ENCODE measurements at regions not wholly inside any gene's neighbourhood (a gene's known extent, or its start where the extent isn't known, plus 50 kb on each side); places are given as distances from the start of the nearest gene placed in this dataset.
"Not testable (repeated sequence)": the region's sequence is repeated elsewhere in the genome, so short reads cannot be mapped to it uniquely, and the experiment has no call there.

DNA sequence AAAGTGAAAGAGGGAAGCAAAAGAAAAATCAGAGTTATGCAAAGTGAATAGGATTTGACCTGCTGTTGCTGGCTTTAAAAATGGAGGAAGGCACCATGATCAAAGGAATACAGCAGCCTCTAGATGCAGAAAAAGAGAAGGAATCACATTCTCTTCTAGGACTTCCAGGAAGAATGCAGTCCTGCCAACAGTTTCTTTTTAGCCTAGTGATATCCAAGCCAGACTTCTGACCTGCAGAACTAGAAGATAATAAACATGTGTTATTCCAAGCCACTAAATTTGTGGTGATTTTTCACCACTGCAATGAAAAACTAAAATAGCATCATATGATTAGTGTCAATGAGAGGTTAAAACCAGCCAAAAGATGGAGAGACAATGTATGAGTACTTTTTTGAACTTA lies 101.9 kb upstream of the ADAMTS5 start:
- no peak for DNase-seq (ENCODE audit: low spot score)

DNA sequence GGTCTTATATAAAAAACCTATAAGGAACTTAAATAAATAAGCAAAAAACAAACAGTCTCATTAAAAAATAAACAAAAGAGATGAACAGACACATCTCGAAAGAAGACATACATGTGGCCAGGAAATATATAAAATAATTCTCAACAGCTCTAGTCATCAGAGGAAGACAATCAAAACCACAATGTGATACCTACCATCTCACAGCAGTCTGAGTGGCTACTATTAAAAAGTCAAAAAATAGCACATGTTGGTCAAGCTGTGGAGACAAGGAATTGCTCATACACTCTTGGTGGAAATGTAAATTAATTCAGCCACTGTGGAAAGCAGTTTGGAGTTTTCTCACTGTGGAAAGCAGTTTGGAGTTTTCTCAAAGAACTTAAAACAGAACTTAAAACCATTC lies 100.3 kb upstream of the ADAMTS5 start:
- DNase-seq (ENCODE audit: low spot score): no peak

DNA sequence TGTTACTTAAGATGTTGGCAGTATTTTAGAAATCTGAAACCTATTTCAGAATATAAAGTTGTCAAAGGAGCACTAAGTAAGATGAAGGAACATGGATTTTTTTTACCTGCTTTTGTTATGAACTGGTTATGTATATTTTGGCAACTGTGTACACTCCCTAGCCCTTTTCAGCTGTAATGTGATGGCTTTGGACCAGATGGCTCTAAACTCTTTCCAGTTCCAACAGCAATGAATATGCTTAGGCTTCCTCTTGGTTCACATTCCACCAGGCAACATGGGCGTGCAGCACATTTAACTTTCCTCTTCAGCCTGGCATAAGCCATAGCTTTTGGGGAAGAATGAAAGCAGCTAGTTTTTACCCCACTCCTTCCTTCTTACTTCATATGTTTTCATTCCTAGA lies 95.6 kb upstream of the ADAMTS5 start:
- no peak for DNase-seq (ENCODE audit: low spot score)

DNA sequence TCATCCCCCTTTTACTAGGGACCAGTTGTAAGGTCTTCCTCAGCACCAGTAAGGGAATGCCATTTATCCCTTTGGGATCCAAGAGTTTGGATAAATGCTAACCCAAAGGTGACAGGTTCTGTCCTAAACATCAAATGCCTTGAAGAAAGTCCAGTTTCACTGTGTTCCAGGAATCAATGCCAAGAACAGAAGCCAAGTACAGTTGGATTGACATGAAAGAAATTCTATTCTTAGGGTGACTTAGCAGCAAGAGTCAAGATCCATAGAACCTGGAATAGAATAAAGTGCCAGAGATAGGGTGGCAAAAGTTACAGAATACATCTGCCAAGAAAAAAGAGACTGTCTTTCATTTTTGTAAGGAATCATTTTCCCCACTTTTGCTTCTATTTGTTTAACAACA lies 94.9 kb upstream of the ADAMTS5 start:
- no peak for DNase-seq (ENCODE audit: low spot score)

DNA sequence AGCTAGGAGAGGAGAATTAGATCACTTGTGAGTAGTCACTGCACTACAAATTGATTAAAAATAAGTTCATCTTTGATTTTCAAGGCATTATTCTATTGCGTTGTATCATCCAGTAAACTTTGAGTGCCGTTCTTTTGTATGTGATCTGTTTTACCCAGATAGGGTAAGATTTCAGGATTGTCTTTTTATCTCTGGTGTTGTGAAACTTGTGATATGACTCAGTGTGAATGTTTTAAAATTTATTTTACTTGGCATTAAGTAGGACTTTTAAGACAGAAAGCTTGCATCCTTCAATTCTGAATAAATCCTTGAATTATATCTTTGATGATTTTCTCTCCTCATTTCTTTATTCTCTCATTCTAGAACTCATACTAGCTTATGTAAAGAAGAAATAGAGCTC lies 93.3 kb upstream of the ADAMTS5 start:
- no peak for DNase-seq (ENCODE audit: low spot score)

DNA sequence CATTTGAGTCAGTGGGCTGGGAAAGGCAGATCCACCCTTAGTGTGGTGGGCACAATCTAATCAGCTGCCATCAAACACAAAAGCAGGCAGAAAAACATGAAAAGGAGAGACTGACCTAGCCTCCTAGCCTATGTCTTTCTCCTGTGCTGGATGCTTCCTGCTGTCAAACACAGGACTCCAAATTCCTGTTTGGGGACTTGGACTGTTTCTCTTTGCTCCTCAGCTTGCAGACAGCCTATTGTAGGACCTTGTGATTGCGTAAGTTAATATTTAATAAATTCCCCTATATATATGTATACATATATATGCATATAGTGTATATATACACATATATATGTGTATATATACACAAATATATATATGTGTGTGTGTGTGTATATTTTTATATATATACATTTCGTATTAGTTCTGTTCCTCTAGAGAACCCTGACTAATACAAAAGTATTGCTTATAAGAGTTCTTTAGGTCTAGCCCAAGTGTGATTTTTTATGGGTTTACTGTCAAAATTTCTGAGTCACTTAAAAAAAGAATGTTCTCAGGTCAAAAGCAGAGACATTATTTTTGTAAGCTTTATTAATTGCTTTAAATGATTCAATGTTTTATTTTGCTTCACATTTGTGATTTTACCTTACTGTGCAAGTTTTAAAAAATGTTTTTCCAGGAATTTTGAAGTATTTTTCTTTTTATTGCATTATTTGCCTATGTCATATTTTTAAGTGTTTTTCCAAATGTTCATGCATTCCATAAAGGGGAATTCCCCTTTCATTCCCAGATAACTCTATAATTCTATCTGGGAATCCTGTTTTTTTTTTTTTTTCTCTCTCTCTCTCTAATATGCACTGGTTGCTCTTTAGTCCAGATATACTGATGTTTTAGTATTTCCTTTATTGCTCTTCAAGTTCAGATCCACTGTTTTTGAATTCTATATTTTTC lies 92.1 kb upstream of the ADAMTS5 start:
- no peak for DNase-seq (ENCODE audit: low spot score)

DNA sequence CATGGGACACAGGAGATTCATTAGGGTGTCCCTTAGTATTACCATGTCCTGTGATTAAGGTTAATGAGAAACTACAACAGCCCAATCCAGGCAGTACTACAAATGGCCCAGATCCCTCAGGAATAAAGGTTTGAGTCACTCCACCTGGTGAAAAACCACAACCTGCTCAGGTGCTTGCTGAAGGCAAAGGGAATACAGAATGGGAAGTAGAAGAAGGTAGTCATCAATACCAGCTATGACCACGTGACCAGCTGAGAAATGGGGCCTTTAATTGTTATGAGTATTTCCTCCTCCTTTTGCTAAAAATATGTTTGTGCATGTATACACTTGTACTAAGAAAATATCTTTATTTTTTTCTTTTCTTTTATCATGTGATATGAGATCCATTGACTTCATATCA lies 91.1 kb upstream of the ADAMTS5 start:
- no peak for DNase-seq (ENCODE audit: low spot score)

DNA sequence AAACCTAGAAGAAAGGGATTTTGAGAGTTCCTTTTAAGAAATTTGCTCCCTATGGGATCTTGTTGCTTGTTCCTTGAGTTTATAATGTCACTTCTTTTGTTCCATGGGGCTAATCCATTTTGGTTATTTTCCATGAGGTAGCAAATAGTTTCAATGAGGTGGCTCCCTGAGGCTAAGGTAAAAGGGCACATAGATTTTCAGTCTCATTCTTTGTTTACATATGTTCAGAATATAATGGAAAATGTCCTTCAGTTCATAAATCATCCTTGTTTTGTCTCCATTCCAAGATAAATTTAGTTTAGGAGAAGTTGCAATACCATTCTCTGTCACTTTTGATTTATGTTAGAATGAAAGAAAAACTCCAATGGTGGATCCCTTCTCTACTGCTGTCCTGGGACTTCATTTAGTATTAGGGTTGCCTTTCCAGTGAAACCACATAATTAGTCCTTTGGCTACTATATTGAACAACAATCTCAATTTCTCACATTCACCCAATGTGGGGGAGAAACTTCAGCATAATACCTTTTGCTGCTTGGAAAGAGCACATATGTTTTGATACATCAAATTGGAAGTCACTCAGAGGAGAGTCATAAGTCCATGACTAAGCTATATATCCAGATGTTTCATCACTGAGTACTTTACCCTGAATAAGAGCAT lies 80.9 kb upstream of the ADAMTS5 start:
- no peak for DNase-seq (ENCODE audit: low spot score)

DNA sequence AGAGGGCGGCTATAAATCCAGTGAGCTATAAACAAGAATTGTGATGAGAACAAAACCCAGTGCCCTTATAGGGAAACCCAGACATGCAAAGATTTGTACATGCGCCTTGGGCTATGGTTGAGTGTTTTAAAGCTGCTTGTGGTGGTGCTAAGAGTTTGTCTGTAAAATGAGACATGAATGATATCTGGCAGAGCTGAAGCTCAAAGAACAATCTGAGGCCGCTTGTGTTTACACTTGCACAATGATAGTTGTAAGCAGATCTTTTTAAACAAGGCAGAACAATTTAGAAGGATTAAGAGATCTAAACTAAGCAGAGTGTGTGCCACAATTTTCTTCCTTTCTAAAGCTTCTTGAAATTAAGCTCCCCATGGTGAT lies 80.4 kb upstream of the ADAMTS5 start:
- DNase-seq (ENCODE audit: low spot score): no peak

DNA sequence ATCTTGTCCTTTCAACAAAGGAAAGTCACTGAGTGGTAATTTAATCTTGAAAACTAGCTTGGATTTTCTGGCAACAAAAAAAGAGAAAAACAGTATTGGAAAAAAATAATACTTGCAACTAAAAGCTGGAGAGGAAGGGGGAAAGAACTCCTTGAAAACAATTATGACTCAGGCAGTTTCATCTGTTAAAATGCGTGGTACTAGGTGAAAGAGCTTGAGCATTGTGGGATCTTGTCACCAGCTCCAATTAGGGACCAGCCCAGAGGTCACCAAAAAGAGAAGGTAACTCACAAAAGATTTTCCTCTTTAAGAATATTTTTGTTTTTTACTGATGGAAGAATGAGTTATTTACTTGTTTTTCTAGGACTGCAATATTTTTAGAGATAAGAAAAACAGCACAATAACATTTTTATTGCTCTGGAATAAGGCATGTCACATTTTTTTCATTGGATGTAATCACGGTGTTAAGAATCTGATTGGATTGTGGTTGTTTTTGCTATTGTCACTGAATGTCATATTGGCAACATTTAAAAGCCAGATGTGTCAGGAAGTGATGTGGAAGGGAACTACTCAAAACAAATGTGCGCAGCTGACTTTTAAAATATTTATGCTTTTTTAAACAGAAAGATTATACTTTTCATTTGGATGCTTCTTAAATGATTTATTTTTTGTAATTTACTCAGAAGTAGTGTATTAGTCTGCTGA lies 78.5 kb upstream of the ADAMTS5 start:
- DNase-seq (ENCODE audit: low spot score): no peak

DNA sequence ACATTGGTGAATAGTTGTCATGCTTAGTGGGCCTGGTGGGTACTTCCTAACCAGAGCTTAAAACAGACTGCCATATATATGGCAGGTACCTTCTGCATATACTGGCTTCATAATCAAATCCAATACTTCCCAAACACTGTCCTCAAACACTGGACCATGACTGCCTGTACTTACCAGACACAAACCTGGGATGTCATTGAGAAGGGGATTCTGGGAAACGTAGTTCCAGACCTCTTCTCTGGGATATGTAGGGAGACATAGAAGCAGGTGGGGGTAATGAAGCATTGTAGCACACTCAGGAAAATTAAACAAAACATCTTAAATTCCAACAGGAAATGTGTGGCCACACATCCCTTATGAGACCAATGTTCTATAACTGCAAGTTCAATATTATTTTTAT lies 76.5 kb upstream of the ADAMTS5 start:
- DNase-seq (ENCODE audit: low spot score): no peak

DNA sequence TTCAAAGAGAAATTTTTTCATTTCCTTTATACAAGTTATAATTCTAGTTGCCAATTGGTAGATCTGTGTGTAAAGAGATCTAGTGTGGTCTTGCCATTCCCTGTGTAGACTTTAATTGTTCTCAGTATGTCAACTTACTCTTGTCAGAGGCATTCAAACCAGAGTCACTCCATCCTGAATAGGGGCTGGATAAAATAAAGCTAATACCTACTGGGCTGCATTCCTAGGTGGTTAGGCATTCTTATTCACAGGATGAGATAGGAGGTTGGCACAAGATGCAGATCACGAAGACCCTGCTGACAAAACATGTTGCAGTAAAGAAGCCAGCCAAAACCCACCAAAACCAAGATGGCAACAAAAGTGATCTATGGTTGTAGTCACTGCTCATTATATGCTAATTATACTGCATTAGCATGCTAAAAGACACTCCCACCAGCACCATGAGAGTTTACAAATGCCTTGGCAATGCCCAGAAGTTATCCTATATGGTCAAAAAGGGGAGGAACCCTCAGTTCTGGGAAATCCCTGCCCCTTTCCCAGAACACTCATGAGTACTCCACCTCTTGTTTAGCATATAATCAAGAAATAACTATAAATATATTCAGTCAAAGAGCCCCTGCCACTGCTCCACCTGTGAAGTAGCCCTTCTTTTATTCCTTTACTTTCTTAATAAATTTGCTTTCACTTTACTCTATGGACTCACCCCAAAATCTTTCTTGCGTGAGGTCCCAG lies 74.0 kb upstream of the ADAMTS5 start:
- no peak for DNase-seq (ENCODE audit: low spot score)

DNA sequence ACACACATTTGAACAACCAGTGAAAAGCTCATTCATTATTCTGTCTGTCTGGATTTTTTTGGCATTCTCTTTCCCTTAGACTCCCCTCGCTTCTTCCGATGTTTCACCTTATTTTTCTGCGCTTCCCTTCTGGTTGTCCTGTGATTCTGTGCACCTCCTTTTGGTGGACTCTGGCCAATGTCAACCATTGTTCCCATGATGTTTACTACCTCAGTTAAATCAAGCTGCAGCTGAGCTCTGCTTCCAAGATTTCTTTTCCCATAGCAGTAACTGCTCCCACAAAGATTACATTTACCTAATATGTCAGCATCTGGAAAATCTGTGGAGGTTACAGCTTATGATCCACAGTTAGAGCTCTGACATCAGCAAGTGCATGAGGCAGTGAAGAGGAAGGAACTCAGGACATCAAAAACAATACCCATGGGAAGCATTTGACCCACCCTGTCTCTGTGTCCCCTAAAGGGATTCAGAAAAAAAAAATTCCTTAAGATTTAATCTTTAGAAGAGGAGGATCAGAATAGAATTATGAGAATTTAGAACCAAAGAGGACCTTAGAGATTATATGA lies 69.9 kb upstream of the ADAMTS5 start:
- no peak for DNase-seq (ENCODE audit: low spot score)

DNA sequence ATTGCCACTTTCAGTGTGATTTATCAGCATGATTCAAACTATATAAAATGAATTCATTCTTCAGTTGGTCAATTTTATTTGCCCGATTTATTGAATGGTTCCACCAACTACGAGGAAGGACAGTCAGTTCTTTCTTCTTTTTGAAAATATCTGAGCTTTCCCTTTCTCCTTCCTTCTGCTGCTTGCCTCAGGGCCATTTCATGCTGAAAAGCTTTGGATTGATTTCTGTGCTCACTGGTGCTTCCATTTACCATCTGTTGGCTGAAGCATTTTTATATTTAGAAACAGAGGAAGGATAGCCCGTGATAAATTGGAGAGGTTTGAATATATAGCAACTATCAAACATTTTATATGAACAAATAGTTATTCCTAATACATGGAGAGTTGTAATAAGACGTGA lies 68.9 kb upstream of the ADAMTS5 start:
- no peak for DNase-seq (ENCODE audit: low spot score)

DNA sequence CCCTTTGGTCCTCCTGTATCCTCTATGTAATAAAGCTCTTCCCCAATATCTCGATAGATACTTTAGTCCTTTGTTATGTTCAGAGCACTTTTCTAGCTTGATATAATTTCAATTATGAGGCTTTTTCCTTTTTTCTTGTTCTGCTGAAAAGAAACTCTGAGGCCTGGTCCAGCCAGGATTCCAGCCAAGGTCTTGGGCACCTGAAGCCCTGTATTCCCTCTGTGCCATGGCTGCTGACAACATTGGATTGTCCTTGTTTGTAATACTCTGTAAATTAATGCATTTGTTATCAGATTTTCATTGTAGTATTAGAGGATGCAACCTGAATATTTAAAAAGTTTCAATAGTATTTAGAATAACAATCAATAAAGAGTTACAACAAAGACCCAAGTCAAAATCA lies 67.9 kb upstream of the ADAMTS5 start:
- no peak for DNase-seq (ENCODE audit: low spot score)

DNA sequence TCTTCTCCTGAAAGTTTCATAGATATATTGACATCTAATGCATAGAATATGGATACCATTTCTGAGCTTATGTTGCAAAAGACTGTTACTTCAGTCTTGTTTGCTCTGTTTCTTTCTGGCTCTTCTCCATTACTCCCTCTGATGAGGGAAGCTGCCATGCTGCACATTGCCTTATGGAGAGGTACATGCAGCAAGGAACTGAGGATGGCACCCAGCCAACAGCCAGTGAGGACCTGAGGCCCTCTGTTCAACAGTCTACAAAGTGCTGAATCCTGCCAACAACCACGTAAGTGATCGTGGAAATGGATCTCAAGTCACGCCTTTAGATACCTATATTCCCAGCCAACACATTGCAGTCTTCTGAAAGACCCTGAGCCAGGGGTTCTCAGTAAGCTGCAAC lies 66.6 kb upstream of the ADAMTS5 start:
- no peak for DNase-seq (ENCODE audit: low spot score)

DNA sequence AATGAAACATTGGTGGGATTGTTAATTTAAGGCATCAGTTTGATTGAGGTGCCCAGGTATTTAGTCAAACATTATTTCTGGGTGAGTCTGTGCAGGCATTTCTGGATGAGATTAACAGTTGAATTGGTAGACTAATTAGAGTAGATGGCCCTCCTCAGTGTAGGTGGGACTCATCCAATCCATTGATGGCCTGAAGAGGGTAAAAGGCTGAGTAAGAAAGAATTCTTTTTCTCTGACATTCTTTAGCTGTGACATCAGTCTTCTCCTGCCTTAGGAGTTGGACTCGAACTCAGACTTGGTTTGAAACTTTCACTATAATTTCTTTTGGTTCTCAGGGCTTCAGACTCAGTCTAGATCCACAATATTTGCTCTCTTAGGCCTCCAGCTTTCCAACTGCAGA lies 59.6 kb upstream of the ADAMTS5 start:
- DNase-seq (ENCODE audit: low spot score): no peak

DNA sequence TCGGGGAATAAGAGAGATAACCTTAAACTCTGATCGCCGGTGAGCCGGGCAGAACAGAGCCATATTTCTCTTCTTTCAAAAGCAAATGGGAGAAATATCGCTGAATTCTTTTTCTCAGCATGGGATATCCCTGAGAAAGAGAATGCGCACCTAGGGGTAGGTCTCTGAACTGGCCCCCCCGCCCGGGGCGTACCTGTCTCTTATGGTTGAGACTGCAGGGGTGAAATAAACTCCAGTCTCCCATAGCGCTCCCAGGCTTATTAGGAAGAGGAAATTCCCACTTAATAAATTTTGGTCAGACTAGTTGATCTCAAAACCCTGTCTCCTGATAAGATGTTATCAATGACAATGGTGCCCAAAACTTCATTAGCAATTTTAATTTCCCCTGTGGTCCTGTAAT lies 58.8 kb upstream of the ADAMTS5 start:
- not testable (repeated sequence) for DNase-seq (ENCODE audit: low spot score)

DNA sequence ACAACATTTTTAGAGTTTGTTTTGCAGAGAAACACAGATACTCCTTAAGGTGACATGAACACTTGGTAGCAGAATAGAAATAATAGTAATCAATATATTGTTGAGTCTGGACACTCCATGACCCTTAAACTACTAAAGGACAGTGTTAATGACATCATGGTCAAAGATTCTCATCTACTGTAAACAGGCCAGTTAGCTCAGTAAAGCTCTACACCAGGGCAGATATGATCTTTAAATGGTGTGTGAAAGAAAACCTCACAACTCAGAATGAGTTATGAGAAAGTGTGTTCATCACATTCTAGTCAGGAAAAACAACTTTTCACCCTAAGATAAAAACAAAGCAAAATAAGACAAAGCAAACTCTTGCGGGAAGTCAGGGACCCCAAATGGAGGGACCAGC lies 58.1 kb upstream of the ADAMTS5 start:
- no peak for DNase-seq (ENCODE audit: low spot score)

DNA sequence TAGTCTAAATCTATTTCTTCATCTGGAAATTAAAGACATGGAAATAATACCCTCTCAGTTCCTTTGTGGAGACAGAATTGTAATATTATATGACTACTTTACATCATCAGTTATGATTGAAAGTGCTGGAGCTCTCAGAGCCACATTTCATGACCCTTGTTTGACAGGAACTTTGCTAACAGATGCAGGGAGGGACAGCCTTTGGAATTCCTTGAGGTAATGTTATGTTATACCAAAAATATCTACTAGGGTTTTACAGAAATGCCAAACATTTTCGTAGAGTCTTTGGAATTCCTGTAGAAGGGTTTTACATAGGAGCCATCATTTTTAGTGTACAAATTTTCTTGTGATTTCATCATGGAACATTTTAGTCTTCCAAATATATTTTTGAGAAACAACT lies 57.4 kb upstream of the ADAMTS5 start:
- DNase-seq (ENCODE audit: low spot score): peak; percentile 38

DNA sequence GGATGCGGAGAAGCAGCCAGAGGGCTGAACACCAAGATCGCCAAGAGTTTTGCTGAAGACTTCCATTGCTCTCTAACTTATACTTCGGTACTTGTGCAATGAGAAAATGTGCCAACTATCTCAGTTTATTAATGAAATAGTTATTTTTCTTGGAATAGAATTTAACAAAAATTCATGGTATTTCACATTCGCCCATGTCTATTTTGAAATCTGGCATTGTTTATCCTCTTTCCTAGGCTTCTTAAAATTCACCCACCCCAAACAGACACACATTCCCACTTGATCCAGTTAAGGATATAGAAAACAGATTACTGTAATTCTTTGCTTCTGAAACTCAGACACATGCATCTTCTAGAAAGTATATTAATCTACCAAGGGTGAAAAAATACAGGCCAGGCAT lies 56.3 kb upstream of the ADAMTS5 start:
- DNase-seq (ENCODE audit: low spot score): no peak

DNA sequence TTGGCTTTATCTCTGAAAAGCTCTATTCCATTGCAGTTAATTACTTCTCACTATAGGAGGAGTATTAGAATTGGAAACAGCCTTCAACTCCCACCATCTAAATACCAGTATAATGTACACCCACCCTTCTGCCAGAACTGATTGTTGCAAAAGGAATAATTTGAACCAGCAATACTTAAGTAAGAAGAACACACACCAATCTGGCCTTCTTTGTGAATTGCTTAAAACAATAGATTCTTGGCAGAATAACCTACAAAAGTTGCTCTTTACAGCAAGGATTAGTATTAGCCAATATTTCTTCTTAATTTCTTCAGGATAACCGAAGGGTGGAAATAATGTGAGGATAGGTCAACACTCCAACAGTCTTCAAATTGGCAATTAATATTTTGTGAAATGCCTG lies 54.9 kb upstream of the ADAMTS5 start:
- no peak for DNase-seq (ENCODE audit: low spot score)
